ENCODE measurements at regions not wholly inside any gene's neighbourhood (a gene's known extent, or its start where the extent isn't known, plus 50 kb on each side); places are given as distances from the start of the nearest gene placed in this dataset.

GRCh38 chr15:54789376-54789775 is 407.4 kb downstream of the RSL24D1 start:
- no peaks in the 10 kb centered on the region for H3K27me3 ChIP-seq (ENCODE audit: control insufficient read depth in 1 of 2, insufficient read depth in 2 of 2, low read length in 2 of 2)
- ChIA-PET POLR2A (no interaction called here), CTCF (ENCODE audit: low intra/inter-chr PET ratio, low total read pairs) (no interaction called here)
- no peaks in the 10 kb centered on the region for H3K9me3 ChIP-seq (ENCODE audit: low read length)
- TF ChIP-seq USF2 (IDR thresholded peaks at IDR 0.05; ENCODE audit: low read depth, low read length), result no peak
- TF ChIP-seq USF2 (CRISPR knock-in tag; IDR thresholded peaks at IDR 0.05; ENCODE audit: borderline replicate concordance), result no peak
- no peak for TF ChIP-seq ZNF407 (CRISPR knock-in tag; IDR thresholded peaks at IDR 0.05; ENCODE audit: not compliant biosample characterization)
- no peak for TF ChIP-seq TFAP4 (IDR thresholded peaks at IDR 0.05; ENCODE audit: borderline replicate concordance, low read depth)
- no peak for TF ChIP-seq ZNF780A (CRISPR knock-in tag; IDR thresholded peaks at IDR 0.05)
- no peak for TF ChIP-seq TOE1 (CRISPR knock-in tag; IDR thresholded peaks at IDR 0.05)
- no peak for TF ChIP-seq ZNF569 (CRISPR knock-in tag; IDR thresholded peaks at IDR 0.05; ENCODE audit: borderline replicate concordance)
- TF ChIP-seq EP300 (IDR thresholded peaks at IDR 0.05; ENCODE audit: low read depth in 2 of 2, low read length in 2 of 2), result no peak
- no peak for TF ChIP-seq EP300 (CRISPR knock-in tag; IDR thresholded peaks at IDR 0.05; ENCODE audit: borderline replicate concordance)
- TF ChIP-seq ZNF576 (CRISPR knock-in tag; IDR thresholded peaks at IDR 0.05), result no peak
- no peak for TF ChIP-seq SMARCE1 (IDR thresholded peaks at IDR 0.05; ENCODE audit: borderline replicate concordance)
- WGBS (ENCODE audit: low lambda C conversion rate), result 0% methylated on average over 2 of the region's 2 CpGs
- H3K79me2 ChIP-seq (ENCODE audit: insufficient read depth, low read length), result no peaks in the 10 kb centered on the region
- intact Hi-C loops (cut with micrococcal nuclease; ENCODE audit: unreplicated experiment), result no loop called here
- no peaks in the 10 kb centered on the region for H3K36me3 ChIP-seq (replicated peaks in 1 of 2; ENCODE audit: control insufficient read depth in 1 of 2, insufficient read depth in 2 of 2, low read length in 2 of 2)
- H3K4me2 ChIP-seq (ENCODE audit: low read depth, low read length), result no peak overlapping the region
- ATAC-seq, result no peak
- no TSS peak for BruUV-seq (replicated peaks)
- in situ Hi-C loops (cut with HindIII; ENCODE audit: extremely low pct_ligation_motif_present, low pct_unique_long_range_greater_than_20kb), result no loop called here
- H3K4me1 ChIP-seq (ENCODE audit: insufficient read depth, low read length), result no peaks in the 10 kb centered on the region
- H3K9ac ChIP-seq (ENCODE audit: insufficient read depth, low read depth, low read length), result no peak overlapping the region
- FAIRE-seq, result no peak
- no peaks in the 10 kb centered on the region for H4K20me1 ChIP-seq (ENCODE audit: insufficient read depth, low read length)
- no peak overlapping the region for H3K4me3 ChIP-seq (replicated peaks in 1 of 3; ENCODE audit: insufficient read depth in 1 of 3, low read depth in 2 of 3, low read length in 3 of 3)
- no peak overlapping the region for H2AFZ ChIP-seq (ENCODE audit: low read length)
- no peak overlapping the region for H3K27ac ChIP-seq (ENCODE audit: extremely low read length, insufficient read depth, low read length)
- DNase-seq (ENCODE audit: low spot score), result no peak

Measured in HepG2 (cell line).